ENCODE measurements at regions not wholly inside any gene's neighbourhood (a gene's known extent, or its start where the extent isn't known, plus 50 kb on each side); places are given as distances from the start of the nearest gene placed in this dataset.

DNA sequence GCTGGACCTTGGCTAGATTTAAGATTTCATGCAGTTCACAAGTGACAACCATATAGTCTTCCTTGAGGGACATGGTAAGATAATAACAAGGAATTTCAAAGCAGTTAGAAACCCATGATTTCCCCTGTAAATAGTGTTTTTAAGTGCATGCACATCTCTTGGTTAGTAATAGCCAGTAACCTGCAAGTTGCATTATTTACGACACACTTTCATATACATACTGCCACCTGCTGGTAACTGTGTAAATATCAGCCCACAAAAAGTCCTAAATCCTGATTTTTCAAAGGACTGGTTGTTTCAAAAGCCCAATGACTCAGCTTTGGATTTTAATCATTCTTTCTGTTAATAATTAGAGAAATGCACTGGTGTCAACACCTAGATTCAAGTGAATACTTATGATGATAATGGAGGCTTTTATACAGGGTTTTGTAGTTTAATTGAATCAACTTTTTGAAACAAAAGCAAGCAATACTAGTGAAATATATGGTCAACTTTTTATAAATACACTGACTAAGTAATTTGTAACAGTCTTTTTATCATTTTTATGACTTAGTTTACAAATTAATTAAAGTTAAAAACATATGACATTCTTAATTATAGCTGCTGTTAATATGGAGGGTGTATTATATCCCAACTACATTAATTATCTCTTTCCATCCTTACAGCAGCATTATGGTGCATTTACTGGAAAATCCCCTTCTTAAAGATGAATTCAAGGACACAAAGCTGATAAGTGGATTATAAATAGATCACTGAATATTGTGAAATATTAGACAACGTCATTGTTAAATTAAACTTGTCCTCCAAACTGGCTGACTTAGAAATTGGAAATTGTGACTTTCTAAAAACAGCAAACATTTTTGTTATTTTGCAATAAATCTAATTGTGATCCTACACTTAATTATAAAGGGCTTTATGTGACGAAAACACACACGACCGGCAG, 367.7 kb upstream of the SEMA3D start:
- H3K9me3 Mint-ChIP-seq: no peaks in the 10 kb centered on the region
- H3K36me3 Mint-ChIP-seq: no peaks in the 10 kb centered on the region
- H3K27ac Mint-ChIP-seq: no peak overlapping the region
- H3K4me1 Mint-ChIP-seq: no peaks in the 10 kb centered on the region
- no peak overlapping the region for H3K4me3 Mint-ChIP-seq
- no peak for ATAC-seq
- no peaks in the 10 kb centered on the region for H3K27me3 Mint-ChIP-seq

- no peak for ATAC-seq
- H3K4me1 Mint-ChIP-seq: no peaks in the 10 kb centered on the region
- no peak overlapping the region for H3K4me3 Mint-ChIP-seq
- H3K36me3 Mint-ChIP-seq: no peaks in the 10 kb centered on the region
- H3K27me3 Mint-ChIP-seq: no peaks in the 10 kb centered on the region
- H3K9me3 Mint-ChIP-seq: peaks cover 4% of the 10 kb centered on the region
- H3K27ac Mint-ChIP-seq: no peak overlapping the region
Observed at GRCh38 chr7:85535974-85536729, 349.3 kb upstream of the SEMA3D start.

DNA sequence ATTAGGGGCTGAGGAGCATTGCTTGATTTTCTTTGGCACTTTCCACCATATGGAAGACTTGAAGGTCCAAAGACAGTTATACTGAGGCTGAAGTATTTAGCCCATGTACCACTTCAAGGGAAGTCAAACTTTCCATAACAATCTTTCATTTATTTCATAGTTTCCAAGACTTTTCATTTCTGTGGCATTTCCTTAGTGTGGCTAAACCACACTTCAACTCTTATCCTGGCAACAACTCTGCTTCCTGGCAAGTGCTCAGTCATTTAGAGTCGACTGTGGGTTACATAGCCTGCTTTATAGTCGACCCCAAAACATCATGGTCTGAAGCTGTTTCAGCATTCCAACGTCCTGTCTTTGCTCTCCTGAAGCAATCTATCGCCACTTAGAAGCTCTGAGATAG, 343.0 kb upstream of the SEMA3D start:
- H3K27ac Mint-ChIP-seq: no peak overlapping the region
- H3K4me3 Mint-ChIP-seq: no peak overlapping the region
- no peaks in the 10 kb centered on the region for H3K27me3 Mint-ChIP-seq
- H3K9me3 Mint-ChIP-seq: no peaks in the 10 kb centered on the region
- H3K36me3 Mint-ChIP-seq: no peaks in the 10 kb centered on the region
- H3K4me1 Mint-ChIP-seq: no peaks in the 10 kb centered on the region
- ATAC-seq: no peak

- Mint-ChIP-seq H3K27me3 (no peaks in the 10 kb centered on the region), H3K4me3 (no peak overlapping the region), H3K9me3 (no peaks in the 10 kb centered on the region), H3K36me3 (no peaks in the 10 kb centered on the region), H3K27ac (no peak overlapping the region), H3K4me1 (no peaks in the 10 kb centered on the region)
- no peak for ATAC-seq
Observed at GRCh38 chr7:85529201-85529600, 342.3 kb upstream of the SEMA3D start.

GRCh38 chr7:85528581-85528980, 341.7 kb upstream of the SEMA3D start:
- H3K9me3 Mint-ChIP-seq: no peaks in the 10 kb centered on the region
- no peak overlapping the region for H3K4me3 Mint-ChIP-seq
- H3K4me1 Mint-ChIP-seq: no peaks in the 10 kb centered on the region
- H3K36me3 Mint-ChIP-seq: no peaks in the 10 kb centered on the region
- no peak overlapping the region for H3K27ac Mint-ChIP-seq
- ATAC-seq: no peak
- H3K27me3 Mint-ChIP-seq: no peaks in the 10 kb centered on the region

DNA sequence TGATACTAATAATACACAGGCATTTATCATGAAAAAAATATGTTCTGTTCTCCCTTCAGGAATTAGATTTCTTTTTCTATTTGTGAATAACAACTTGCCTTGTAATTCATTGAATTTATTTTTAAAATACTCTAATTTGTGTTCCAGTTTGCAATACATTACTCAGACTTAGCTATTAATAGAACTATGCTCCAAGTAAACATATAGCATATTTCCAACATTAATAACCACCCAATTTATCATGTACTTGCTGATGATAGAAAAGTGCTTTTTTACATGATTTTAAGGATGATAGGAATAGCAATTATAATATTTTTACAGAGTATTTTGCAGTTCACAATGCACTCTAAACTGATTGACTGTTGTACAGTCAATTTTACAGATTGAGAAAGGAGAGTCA, 338.8 kb upstream of the SEMA3D start:
- Mint-ChIP-seq H3K4me1 (no peaks in the 10 kb centered on the region), H3K4me3 (no peak overlapping the region), H3K9me3 (no peaks in the 10 kb centered on the region), H3K27me3 (no peaks in the 10 kb centered on the region), H3K27ac (no peak overlapping the region), H3K36me3 (no peaks in the 10 kb centered on the region)
- no peak for ATAC-seq

GRCh38 chr7:85522070-85522469, 335.2 kb upstream of the SEMA3D start:
- ATAC-seq: no peak
- H3K4me1 Mint-ChIP-seq: no peaks in the 10 kb centered on the region
- H3K27me3 Mint-ChIP-seq: no peaks in the 10 kb centered on the region
- H3K9me3 Mint-ChIP-seq: peaks cover 3% of the 10 kb centered on the region
- H3K4me3 Mint-ChIP-seq: no peak overlapping the region
- H3K27ac Mint-ChIP-seq: no peak overlapping the region
- H3K36me3 Mint-ChIP-seq: no peaks in the 10 kb centered on the region

DNA sequence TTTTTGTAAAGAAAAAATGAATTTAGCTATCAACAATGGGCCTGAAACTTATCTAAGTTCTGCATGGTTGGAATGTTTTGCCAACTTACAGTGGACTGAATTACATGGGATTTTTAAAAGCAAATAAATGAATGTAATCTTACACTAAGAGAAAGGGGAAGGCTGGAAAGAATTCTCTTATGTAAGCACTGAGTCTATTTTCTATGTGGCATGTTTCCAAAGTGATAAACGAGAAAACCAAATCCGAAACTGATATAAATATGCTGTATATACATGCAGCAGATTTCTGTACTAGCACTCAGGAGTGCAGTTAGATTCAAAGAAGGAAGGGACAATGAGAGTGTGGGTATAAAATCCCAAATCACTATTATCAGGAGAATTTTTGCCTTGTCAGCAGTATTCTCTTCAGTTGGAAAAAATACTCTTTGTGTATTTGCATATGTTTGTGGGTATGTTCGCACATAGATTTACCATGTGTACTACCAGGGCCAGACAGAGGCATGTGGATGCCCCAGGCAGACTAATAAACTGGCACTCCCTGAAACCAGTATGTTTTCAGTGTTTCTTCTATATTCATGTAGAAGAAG, 334.3 kb upstream of the SEMA3D start:
- Mint-ChIP-seq H3K4me1 (no peaks in the 10 kb centered on the region), H3K9me3 (peaks cover 3% of the 10 kb centered on the region), H3K27me3 (no peaks in the 10 kb centered on the region), H3K27ac (no peak overlapping the region), H3K36me3 (no peaks in the 10 kb centered on the region), H3K4me3 (no peak overlapping the region)
- ATAC-seq: no peak

GRCh38 chr7:85520175-85520574, 333.3 kb upstream of the SEMA3D start:
- Mint-ChIP-seq H3K4me3 (no peak overlapping the region), H3K27me3 (no peaks in the 10 kb centered on the region), H3K9me3 (peaks cover 3% of the 10 kb centered on the region), H3K4me1 (no peaks in the 10 kb centered on the region), H3K27ac (no peak overlapping the region), H3K36me3 (no peaks in the 10 kb centered on the region)
- no peak for ATAC-seq

GRCh38 chr7:85516675-85517074, 329.8 kb upstream of the SEMA3D start:
- Mint-ChIP-seq H3K27me3 (no peaks in the 10 kb centered on the region), H3K9me3 (peaks cover 3% of the 10 kb centered on the region), H3K4me1 (no peaks in the 10 kb centered on the region), H3K4me3 (no peak overlapping the region), H3K36me3 (no peaks in the 10 kb centered on the region), H3K27ac (no peak overlapping the region)
- ATAC-seq: no peak

- Mint-ChIP-seq H3K27ac (no peak overlapping the region), H3K4me3 (no peak overlapping the region), H3K9me3 (no peaks in the 10 kb centered on the region), H3K4me1 (no peaks in the 10 kb centered on the region), H3K27me3 (no peaks in the 10 kb centered on the region), H3K36me3 (no peaks in the 10 kb centered on the region)
- no peak for ATAC-seq
Observed at GRCh38 chr7:85512790-85513189, 325.9 kb upstream of the SEMA3D start.

DNA sequence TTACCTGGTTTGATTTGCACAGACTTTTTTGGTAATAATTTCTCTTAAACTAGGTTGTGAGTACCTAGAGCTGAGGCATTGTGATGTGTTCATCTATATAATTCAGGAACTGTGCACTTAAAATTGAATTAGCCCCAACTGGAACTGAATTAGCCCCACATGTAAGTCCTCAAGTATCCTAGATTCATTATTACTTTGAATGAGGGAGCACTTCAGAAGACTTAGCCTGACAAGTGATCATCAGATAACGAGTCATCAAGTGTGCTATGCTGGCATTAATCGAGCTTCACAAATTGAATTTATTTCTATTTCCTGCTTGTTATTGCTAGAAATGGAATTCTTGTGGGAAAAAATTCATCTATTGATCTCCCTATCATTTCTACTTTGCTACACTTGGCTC, 323.4 kb upstream of the SEMA3D start:
- no peak overlapping the region for H3K27ac Mint-ChIP-seq
- ATAC-seq: no peak
- no peaks in the 10 kb centered on the region for H3K4me1 Mint-ChIP-seq
- no peaks in the 10 kb centered on the region for H3K36me3 Mint-ChIP-seq
- no peaks in the 10 kb centered on the region for H3K27me3 Mint-ChIP-seq
- H3K4me3 Mint-ChIP-seq: no peak overlapping the region
- H3K9me3 Mint-ChIP-seq: no peaks in the 10 kb centered on the region

- H3K4me3 Mint-ChIP-seq: no peak overlapping the region
- no peaks in the 10 kb centered on the region for H3K27me3 Mint-ChIP-seq
- no peaks in the 10 kb centered on the region for H3K9me3 Mint-ChIP-seq
- no peak overlapping the region for H3K27ac Mint-ChIP-seq
- no peak for ATAC-seq
- H3K36me3 Mint-ChIP-seq: no peaks in the 10 kb centered on the region
- no peaks in the 10 kb centered on the region for H3K4me1 Mint-ChIP-seq
Observed at GRCh38 chr7:85509476-85509875, 322.6 kb upstream of the SEMA3D start.

DNA sequence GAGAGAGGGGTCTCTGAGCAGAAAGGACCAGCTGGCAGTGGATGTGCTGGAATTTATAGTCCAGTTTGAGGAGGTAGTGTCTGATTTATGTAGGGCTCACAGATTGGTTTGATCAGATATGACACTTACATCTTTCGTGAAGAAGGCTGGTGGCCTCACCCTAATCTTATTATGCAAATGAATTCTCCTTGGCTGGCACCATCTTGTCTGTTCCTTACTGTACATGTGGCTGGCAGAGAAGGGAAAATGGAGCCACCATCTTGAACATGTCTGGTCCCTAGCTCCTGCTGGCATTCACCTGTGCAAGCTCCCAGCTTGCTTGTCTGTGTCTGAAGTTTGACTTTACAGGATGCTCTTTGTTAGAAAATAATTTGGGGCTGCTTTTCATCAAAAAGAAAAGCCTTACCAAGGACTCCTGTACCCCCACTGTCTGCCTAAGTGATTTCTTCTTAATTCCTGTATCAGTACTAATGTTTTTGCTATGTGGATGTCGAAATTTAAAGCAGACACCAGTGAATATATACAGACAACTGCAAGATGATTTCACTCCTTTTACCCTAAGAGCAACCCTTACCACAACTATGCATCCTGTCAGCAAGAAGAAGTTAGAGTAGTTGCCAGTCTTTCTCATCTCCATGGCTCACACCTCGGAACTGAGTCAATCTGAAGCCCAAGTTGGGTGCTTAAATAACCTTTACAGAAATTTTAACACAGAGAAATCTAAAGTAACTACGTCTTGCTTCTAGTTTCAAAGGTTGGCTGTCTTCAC, 322.0 kb upstream of the SEMA3D start:
- Mint-ChIP-seq H3K4me3 (no peak overlapping the region), H3K4me1 (no peaks in the 10 kb centered on the region)

DNA sequence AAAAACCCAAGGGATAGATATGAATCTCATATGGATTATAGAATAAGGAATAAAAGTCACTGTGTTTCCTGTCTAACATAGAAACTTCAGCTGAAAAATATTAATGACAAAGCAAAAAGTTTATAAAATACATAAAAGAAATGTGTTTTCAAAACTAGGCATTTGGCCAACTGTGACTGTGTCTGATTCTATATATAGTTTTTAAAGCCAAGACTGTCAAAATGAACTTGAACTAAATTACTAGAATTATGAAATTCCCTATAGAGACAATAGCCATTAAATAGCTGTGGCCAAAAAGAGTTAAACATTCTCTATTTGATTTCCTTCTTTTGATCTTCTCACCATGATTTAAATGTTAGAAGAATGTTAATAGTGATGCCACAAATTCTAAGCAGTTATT, 311.2 kb upstream of the SEMA3D start:
- Mint-ChIP-seq H3K4me3 (no peak overlapping the region), H3K4me1 (no peaks in the 10 kb centered on the region), H3K27me3 (no peaks in the 10 kb centered on the region), H3K36me3 (no peaks in the 10 kb centered on the region), H3K9me3 (peaks cover 3% of the 10 kb centered on the region), H3K27ac (no peak overlapping the region)
- ATAC-seq: no peak

More for the DNA sequence above, 322.0 kb upstream of the SEMA3D start:
- no peak for ATAC-seq
- Mint-ChIP-seq H3K27me3 (no peaks in the 10 kb centered on the region), H3K27ac (no peak overlapping the region), H3K9me3 (no peaks in the 10 kb centered on the region), H3K36me3 (no peaks in the 10 kb centered on the region)

All from stimulated activated memory B cell treated with anti-CD40 and anti-IgM and Interleukin-4, amounts not matched to agents 10 μg/mL and 1 μg/mL and 100 μg/mL, for 72 hours (primary cell).